Glomerular visceral epithelial cell (primary cell): ENCODE measurements at regions not wholly inside any gene's neighbourhood (a gene's known extent, or its start where the extent isn't known, plus 50 kb on each side); places are given as distances from the start of the nearest gene placed in this dataset.

Experiments used
- DNase-seq: peaks from one replicate; pipeline ENCODE4 v3.0.0-alpha.2; 2016; ENCODE audit errors: extremely low spot score

DNA sequence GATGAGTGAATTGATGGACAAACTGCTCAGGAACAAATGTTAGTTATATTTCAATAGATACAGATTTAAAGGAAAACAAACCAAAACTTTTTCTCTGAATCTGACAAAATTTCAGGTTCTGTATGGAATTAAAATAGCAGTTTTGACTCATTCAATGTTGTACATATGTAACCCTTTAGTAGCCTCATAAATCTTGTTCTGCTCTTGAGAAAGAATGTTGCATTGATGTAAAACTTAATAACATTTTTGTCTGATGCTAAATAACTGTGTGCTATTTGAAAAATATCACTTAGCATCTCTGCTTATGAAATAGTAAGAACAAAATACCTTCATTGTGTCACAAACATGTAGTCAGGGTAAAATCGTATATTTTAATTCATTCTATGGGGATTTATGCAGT is 168.9 kb upstream of the NOVA1 start:
- no peak for DNase-seq

DNA sequence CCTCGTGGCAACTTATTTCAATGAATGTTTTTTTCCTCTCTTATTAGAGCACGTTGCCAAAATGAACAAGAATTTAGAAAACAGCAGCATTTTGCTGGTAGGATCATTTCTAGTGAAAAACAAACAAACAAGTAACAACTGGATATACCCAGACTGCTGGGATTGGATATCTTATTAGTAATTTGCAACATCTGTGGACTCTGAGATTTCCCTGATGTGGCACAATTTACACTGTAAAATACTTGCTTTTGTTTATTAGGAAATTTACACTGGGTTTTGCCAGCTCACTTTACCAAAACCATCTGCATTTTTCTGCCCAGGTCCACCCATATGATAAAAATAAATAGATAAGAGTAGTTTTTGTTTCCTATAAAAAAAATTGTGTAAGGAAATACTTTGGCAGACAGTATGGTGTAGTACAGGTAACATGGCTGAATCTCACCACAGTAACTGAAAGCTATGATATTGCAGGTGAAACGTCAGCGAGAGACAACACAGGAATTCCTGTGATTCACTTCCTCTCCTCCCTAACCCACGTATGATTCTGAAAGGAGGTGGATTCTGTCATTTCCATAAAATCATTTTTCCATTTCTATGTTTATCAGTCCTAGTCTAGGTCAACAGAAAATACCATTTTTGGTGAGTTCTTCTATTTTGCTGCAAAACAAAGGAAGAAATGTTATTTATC is 176.2 kb upstream of the NOVA1 start:
- DNase-seq = no peak

GRCh38 chr14:26775765-26776563 is 178.1 kb upstream of the NOVA1 start:
- peak; percentile 9 for DNase-seq

DNA sequence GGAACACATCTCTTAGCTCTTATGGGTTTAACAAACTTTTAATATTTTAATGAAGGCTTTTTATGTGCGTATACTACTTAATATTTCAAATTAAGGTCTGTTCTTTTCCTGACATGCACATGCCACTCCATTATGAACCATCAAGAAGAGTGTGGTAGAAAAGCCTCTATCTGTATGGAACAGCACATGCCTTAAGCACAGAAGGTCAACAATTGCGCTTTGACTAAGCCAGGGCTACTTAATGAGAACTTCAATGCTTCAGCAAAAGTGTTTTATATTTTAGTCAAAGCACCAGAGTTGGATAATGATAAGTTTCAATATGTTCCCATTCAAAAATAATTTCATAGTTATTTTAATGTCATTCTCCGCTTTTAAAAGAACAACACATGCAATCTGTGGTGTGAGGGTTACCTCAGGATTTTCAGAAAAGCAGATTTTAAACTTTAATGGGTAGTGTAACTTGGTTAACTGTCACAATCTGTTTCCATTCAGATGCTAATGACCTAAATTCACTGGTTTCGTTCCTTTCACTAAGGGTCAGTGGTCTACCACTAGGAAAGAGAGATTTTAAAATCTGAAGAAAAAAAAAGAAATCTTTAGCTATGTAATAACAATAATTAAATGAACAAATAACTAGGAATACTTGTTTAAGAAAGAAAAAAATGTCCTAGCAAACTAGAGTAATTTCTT is 193.4 kb upstream of the NOVA1 start:
- no peak for DNase-seq

- no peak for DNase-seq
Observed at GRCh38 chr14:26794731-26795130, 196.9 kb upstream of the NOVA1 start.

DNA sequence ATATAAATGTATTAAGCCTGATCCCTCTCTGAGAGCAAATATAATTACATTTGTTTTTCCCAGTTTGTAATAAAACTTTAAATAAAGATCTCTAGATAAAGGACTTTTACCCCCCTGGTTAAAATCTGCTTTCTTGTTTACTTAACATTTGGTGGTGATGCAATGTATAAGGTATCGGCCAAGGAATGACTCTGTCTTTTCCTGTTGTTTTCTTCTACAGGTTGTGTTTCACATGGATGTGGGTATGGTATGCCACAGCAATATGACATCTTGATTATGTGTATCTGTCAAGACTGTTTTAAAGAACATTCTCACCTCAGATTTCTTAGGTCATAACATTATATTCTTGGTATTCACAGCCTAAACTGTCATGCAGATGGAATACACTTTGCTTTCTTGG is 210.6 kb upstream of the NOVA1 start:
- no peak for DNase-seq

GRCh38 chr14:26810631-26811030 is 212.8 kb upstream of the NOVA1 start:
- no peak for DNase-seq

- DNase-seq = no peak
Observed at GRCh38 chr14:26811756-26812305, 214.0 kb upstream of the NOVA1 start.

DNA sequence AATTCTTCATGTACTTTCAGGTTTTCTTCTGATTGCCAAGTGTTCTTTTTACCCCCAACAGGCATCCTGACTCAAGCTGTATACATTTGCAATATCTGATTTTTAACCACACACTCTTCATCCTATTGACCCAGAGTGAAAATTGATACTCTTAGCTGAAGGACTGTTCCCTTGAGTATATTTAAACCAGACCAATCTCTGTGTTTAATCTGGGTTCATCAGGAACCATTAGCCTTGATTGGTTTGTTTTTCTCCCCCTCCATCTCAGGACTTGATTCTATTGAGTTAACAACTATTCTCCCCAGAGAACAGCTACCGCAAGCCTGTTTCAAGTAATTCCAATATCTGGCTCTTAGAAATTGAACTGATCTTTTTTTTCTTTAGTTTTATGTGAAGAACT is 222.3 kb upstream of the NOVA1 start:
- DNase-seq = no peak

DNA sequence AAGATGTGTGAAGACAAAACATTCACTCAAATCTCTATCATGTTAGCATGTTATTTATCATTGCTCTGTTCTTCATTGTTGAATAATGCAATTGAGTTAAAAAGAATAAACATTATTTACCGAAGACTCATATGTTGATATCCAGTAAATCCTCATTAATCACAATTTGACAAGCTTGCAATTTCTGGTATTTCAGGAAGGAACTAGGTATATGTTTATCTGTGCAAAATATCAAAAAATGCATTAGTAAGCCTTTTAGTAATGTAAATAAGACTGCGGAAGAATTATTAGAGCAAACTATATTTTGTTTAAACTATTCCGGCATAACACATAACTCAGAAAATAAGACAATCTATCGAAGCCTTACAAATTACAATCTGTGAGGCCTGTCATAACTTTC is 222.7 kb upstream of the NOVA1 start:
- no peak for DNase-seq

DNA sequence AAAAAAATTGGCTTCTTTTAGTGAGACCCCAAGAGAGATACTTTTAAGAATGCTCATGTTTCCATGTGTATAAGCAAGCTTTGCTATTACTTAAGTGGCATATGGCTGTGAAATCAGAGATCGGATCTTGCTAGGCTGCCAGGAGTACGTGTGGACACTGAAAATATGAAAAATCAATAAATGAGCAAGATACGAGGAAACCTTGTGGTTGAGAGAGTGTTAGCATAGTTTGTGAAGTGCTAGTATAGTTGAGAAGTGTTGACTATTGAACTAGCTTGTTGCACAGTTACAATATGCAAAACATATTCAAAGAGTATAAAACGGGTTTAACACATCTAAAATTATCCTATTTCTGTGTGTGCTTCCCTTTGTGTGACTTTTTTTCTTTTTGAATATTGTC is 230.9 kb upstream of the NOVA1 start:
- DNase-seq = no peak

- DNase-seq = no peak
Observed at GRCh38 chr14:26833621-26834176, 235.9 kb upstream of the NOVA1 start.

- no peak for DNase-seq
Observed at GRCh38 chr14:26835979-26836570, 238.2 kb upstream of the NOVA1 start.

DNA sequence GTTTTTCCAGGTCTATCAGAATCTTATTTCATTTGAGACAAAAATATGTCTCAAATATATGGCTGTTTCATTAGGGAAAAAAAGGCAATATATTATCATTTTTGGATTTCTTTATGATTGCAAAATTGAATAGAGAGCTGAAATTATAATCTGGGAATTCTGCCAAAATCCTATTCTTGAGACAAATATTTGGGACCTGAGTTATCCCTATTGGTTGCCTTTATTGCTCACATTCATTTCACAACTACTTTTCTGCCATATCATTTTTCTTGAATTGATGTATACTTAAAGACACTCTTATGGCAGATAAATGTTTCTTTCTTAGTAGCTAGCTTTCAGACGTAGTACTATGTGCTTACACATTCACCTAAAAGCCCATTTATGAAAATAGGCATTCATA is 241.6 kb upstream of the NOVA1 start:
- no peak for DNase-seq

DNA sequence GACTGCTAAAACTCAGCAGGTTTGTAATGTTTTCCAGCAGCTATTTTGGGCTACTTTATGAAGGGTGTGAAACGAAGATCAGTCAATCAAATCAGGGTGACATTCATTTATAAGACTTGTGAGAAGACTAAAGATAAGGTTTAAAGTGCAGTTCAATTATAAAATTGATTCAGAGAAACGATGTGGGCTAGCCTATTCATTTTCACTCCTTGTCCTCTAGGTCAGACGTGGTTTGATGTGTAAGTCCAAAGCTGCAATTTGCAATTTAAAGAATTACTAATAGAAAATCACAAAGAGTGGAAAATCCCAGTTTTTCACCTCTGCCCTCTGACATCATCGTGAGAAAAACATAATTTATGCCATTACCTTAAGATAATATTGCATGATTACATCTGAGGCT is 243.5 kb upstream of the NOVA1 start:
- DNase-seq = no peak

DNA sequence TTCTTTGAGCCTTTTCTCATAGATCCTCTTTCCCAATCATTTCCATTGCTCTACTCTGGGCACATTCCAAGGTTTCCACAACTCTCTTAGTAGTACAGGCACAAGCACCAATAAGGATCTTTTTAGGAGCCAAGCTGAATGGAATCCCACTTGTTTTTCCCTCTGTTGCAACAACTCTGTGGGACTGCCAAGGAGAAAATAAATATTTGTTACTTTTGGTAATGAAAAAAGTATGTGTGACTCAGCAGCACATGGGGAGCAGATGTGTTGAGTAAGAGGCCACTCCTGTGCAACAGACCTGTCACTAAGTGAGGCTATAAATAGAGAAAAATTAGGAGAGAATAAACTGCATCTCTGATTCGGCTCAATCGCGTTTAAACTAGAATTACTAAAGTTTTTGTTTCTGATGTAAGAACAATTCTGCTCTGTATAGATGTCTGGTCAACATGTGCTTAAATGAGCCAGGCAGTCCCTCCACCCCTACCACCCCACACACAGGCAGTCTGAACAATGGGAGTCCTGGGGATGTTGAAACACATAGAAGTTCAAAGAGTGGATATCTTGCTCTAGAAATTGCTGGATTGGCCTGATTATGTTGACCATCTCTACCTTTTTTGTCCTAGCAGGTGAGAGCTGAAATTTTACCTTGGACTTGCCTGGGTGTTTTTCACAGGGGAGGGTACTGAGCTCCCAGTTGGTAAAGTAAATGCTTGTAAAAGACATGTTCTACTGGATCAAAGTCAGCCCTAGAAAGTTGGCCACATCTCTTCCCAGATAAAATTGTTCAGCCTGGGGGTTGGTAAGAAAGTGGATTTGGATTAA is 244.3 kb upstream of the NOVA1 start:
- peak; percentile 48 for DNase-seq

DNA sequence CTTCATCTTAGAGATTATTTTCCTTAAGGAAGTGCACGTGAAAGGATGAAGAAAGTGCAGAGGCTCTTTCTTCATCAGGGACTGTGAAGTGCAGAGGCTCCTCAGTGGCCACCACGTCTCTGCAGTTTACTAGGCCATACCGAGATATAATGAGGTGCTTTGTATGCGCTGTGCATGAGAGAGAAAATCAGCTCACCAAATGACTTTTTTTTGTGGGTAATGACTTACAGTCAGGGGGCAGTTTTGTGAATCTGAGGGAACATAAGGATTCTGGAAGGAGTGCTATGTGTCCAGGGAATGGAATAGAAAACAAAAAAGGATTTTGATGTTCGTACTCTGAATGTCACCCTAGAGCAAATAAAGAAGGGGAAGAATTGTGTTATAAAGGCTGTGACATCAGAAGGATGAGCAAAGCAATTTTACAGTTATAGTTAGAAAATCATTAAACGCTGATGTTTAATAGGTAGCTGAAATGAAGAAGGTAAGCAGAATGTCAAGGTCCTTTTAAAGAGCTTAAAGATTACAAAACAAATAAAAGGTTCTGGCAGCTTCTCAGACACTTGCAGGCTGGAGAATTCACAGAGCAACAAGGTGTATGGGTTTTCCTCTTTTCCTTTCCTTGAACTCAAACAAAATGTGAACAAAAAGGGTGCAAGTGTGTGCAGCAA is 247.5 kb upstream of the NOVA1 start:
- DNase-seq = no peak

GRCh38 chr14:26846388-26846787 is 248.6 kb upstream of the NOVA1 start:
- no peak for DNase-seq

- no peak for DNase-seq
Observed at GRCh38 chr14:26849514-26849913, 251.7 kb upstream of the NOVA1 start.

DNA sequence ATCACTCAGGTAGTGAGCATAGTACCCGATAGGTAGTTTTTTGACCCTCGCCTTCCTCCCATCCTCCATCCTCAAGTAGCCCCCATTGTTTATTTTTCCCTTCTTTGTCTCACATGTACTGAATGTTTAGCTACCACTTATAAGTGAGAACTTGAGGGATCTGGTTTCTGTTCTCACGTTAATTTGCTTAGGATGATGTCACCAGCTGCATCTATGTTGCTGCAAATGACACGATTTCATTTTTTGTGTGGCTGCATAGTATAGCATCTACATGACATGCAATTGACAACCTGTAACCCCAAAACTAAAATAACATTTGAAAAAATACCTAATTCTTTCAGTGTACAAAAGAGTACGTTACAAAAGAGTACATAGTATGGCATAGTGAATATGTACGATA is 254.0 kb upstream of the NOVA1 start:
- no peak for DNase-seq
